GM13977 (cell line): ENCODE measurements at regions not wholly inside any gene's neighbourhood (a gene's known extent, or its start where the extent isn't known, plus 50 kb on each side); places are given as distances from the start of the nearest gene placed in this dataset.

Experiments
- DNase-seq: peaks from one replicate; pipeline ENCODE4 v3.0.0; 2012; ENCODE audit warnings: low spot score
- in situ Hi-C: fragments of 300-500 bp; cut with MboI; formaldehyde crosslinking; loops from one replicate; pipeline ENCODE4 v1.12.0; 2022; ENCODE audit warnings: low sequenced_read_pairs, low pct_unique_long_range_greater_than_20kb, mixed read lengths, inconsistent platforms; ENCODE audit not compliant: unreplicated experiment
- TF ChIP-seq, protein P1 (sequence below): IDR thresholded peaks from 2 replicates; pipeline ENCODE4 v1.5.1; 2012; ENCODE audit warnings: mild to moderate bottlenecking, control low read depth; ENCODE audit not compliant: insufficient read depth; ENCODE audit errors: extremely low read depth, missing control alignments

- in situ Hi-C loops: no loop called here
- DNase-seq: no peak
- TF ChIP-seq, protein P1, sequence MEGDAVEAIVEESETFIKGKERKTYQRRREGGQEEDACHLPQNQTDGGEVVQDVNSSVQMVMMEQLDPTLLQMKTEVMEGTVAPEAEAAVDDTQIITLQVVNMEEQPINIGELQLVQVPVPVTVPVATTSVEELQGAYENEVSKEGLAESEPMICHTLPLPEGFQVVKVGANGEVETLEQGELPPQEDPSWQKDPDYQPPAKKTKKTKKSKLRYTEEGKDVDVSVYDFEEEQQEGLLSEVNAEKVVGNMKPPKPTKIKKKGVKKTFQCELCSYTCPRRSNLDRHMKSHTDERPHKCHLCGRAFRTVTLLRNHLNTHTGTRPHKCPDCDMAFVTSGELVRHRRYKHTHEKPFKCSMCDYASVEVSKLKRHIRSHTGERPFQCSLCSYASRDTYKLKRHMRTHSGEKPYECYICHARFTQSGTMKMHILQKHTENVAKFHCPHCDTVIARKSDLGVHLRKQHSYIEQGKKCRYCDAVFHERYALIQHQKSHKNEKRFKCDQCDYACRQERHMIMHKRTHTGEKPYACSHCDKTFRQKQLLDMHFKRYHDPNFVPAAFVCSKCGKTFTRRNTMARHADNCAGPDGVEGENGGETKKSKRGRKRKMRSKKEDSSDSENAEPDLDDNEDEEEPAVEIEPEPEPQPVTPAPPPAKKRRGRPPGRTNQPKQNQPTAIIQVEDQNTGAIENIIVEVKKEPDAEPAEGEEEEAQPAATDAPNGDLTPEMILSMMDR: no peak
These were observed 484.7 kb upstream of the NRXN1 start for GRCh38 chr2:51516667-51517066.

GRCh38 chr2:51511002-51511401 lies 479.1 kb upstream of the NRXN1 start:
- peak; percentile 3 for DNase-seq

GRCh38 chr2:51510303-51510702 lies 478.4 kb upstream of the NRXN1 start:
- TF ChIP-seq, protein P1: no peak
- in situ Hi-C loops: no loop called here
- DNase-seq: no peak

More at GRCh38 chr2:51511002-51511401, 479.1 kb upstream of the NRXN1 start:
- TF ChIP-seq, protein P1: no peak
- in situ Hi-C loops: no loop called here

DNA sequence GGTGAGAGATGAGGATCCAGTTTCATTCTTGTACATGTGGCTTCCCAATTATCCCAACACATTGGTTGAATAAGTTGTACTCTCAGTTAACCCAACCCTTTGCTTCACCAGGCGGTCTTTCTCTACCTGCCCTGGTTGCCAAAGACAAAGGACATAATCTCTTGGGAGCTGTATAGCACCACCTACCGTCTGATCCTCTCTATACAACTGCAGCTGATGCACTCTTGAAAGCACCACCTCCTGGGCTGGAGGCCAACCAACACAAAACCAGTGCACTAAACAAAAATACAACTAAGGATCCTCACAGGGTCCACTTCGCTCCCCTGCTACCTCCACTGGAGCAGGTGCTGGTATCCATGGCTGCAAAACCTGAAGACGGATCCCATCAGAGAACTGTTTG lies 473.6 kb upstream of the NRXN1 start:
- in situ Hi-C loops: no loop called here
- TF ChIP-seq, protein P1: no peak
- DNase-seq: no peak

GRCh38 chr2:51490576-51491234 lies 458.8 kb upstream of the NRXN1 start:
- no peak for DNase-seq
- in situ Hi-C loops: no loop called here
- TF ChIP-seq, protein P1: no peak

DNA sequence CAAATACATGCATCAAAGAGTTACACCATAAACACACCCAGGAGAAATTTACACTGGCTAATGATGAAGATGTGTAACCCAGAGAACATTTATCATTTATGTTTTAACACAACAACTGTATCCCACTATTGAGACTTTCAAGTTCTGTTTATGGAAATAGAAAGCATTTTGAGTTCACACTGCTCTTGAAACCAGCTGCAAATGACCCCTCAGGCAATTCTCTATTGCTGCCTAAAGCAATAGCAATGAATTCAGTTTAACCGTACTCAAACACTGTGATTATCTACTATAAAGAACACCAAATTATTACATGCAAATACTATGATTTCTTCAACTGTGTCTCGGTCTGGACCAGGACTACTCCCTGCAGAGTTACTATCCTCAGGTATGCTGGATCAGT lies 452.7 kb upstream of the NRXN1 start:
- in situ Hi-C loops: no loop called here
- no peak for DNase-seq
- TF ChIP-seq, protein P1: no peak
